ENCODE measurements at regions not wholly inside any gene's neighbourhood (a gene's known extent, or its start where the extent isn't known, plus 50 kb on each side); places are given as distances from the start of the nearest gene placed in this dataset.
A peak's percentile ranks its signal among the peaks of the same experiment; 100 is the strongest.

- no peak for DNase-seq (ENCODE audit: low read depth)
- no peak overlapping the region for H3K4me3 ChIP-seq (ENCODE audit: low read depth, low read length)
- TF ChIP-seq CTCF (conservative IDR thresholded peaks at IDR 0.05; ENCODE audit: low read depth, low read length), result no peak
These were observed 419.4 kb downstream of the C4orf33 start for GRCh38 chr4:129515356-129515755.

DNA sequence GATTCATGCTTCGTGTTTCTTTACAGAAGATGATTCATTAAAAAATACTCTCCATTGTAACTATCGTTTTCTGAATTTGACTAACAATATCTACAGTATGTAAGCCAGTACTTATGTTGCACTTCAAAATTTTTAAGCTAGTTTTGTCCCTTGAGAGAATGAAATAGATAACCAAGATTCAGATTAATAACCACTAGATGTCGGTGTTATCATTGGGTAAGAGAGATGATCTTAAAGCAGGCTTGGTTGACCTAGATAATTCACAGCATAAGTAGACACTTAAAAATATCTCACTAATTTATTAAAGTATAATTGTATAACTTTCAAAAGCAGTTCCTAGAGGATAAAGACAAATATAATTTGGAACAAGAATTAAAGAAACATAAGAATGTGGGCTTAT is 430.9 kb downstream of the C4orf33 start:
- TF ChIP-seq CTCF (conservative IDR thresholded peaks at IDR 0.05; ENCODE audit: low read depth, low read length), result no peak
- no peak overlapping the region for H3K4me3 ChIP-seq (ENCODE audit: low read depth, low read length)
- peak; percentile 33 for DNase-seq (ENCODE audit: low read depth)

DNA sequence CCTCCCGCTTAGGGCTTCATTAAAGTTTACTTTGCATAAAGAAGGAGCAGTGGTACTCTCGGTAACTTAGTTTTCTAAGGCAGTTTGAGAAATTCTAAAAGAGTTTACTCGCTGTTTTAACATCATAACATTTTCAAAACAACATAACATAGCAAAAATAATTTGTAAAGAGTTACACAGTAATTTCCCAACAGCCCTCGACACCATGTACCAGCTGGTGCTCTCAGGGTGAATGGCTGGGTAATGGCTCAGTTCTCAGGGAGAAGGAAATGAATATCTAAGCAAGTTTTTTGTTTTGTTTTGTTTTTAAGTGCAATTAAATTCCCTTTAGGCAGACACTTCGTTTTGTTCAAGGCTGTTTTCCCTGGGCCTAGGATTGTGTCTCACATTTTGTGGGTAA is 435.3 kb downstream of the C4orf33 start:
- no peak for DNase-seq (ENCODE audit: low read depth)
- TF ChIP-seq CTCF (conservative IDR thresholded peaks at IDR 0.05; ENCODE audit: low read depth, low read length), result no peak

GRCh38 chr4:129532573-129532972 is 436.6 kb downstream of the C4orf33 start:
- no peak for DNase-seq (ENCODE audit: low read depth)
- no peak for TF ChIP-seq CTCF (conservative IDR thresholded peaks at IDR 0.05; ENCODE audit: low read depth, low read length)
- H3K4me3 ChIP-seq (ENCODE audit: low read depth, low read length), result no peak overlapping the region

More for the DNA sequence above, 435.3 kb downstream of the C4orf33 start:
- no peak overlapping the region for H3K4me3 ChIP-seq (ENCODE audit: low read depth, low read length)

GRCh38 chr4:129543299-129543698 is 447.3 kb downstream of the C4orf33 start:
- no peak for DNase-seq (ENCODE audit: low read depth)
- H3K4me3 ChIP-seq (ENCODE audit: low read depth, low read length), result no peak overlapping the region
- no peak for TF ChIP-seq CTCF (conservative IDR thresholded peaks at IDR 0.05; ENCODE audit: low read depth, low read length)

DNA sequence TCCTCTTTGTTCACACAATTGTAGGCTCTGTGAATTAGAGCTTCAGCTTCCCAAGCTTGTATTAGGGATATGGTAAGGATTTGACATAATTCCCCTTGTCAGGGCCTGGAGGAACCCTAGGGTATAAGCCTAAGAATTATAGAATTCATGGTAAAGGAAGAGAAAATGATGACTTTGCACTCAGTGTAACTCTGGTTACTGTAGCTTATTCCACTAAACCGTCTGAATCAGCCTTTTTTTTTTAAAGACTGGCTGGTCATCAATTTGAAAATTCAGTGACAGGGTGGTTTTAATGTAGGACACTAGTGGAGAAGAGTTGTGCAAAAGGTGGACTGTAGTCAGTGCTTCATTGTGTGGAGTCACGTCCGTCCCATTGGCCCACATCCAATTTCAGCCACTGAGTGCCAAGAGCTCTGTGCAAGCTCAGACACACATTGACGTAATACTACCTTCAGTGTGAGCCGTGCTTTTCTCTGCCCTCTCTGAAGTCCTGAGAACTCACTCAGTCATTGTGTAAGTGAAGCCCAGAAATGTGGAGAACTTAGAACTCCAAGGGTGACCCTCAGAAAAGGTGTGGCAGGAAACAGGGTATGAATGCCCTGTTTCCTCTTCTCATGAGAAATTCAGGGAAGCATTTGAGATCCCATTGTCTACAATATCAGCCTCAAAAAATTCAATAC is 449.8 kb downstream of the C4orf33 start:
- DNase-seq (ENCODE audit: low read depth), result peak; percentile 35
- H3K4me3 ChIP-seq (ENCODE audit: low read depth, low read length), result no peak overlapping the region
- TF ChIP-seq CTCF (conservative IDR thresholded peaks at IDR 0.05; ENCODE audit: low read depth, low read length), result no peak

DNA sequence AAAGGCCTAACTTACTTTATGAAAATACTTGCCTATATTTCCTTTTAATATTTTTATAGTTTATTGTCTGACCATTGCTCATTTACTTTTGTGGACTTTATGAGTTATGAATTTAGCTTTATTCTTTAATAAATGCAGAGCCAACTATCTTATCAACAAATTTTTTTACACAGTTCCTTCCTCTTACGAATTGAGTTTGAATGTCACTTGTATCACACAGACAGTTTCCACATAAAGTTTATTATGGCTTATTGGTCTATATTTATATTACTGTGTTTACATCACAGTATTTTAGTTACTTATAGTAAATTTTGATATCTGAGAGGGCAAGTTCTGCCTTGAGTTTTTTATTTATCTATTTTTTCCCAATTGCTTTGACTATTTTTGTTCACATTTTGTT is 450.6 kb downstream of the C4orf33 start:
- no peak for DNase-seq (ENCODE audit: low read depth)
- no peak overlapping the region for H3K4me3 ChIP-seq (ENCODE audit: low read depth, low read length)
- TF ChIP-seq CTCF (conservative IDR thresholded peaks at IDR 0.05; ENCODE audit: low read depth, low read length), result no peak

Data from choroid plexus epithelial cell (primary cell).